NCI-H2081 (cell line): ENCODE measurements at regions not wholly inside any gene's neighbourhood (a gene's known extent, or its start where the extent isn't known, plus 50 kb on each side); places are given as distances from the start of the nearest gene placed in this dataset.
"Not testable (repeated sequence)": the region's sequence is repeated elsewhere in the genome, so short reads cannot be mapped to it uniquely, and the experiment has no call there.

Source experiments
- DNase-seq, 2 experiments: peaks; one replicate each; lab custom pipeline; 2025; lab: John Stamatoyannopoulos, UW

- not testable (repeated sequence) for DNase-seq
These were observed 190.7 kb downstream of the TTC6 start for GRCh38 chr14:37786114-37786625.

GRCh38 chr14:37787879-37788494 lies 192.6 kb downstream of the TTC6 start:
- no peak for DNase-seq

GRCh38 chr14:37791384-37792036 lies 196.1 kb downstream of the TTC6 start:
- peak in 1 of 2 experiments; percentile 9 for DNase-seq

- no peak for DNase-seq
These were observed 196.7 kb downstream of the TTC6 start for GRCh38 chr14:37792124-37792523.

GRCh38 chr14:37796703-37797416 lies 201.4 kb downstream of the TTC6 start:
- DNase-seq, result no peak

- DNase-seq, result no peak
These were observed 202.2 kb downstream of the TTC6 start for GRCh38 chr14:37797675-37798074.

GRCh38 chr14:37807722-37808121 lies 212.3 kb downstream of the TTC6 start:
- no peak for DNase-seq

GRCh38 chr14:37810094-37810801 lies 214.8 kb downstream of the TTC6 start:
- DNase-seq, result no peak

GRCh38 chr14:37813732-37814131 lies 218.3 kb downstream of the TTC6 start:
- DNase-seq, result no peak

GRCh38 chr14:37816135-37816534 lies 220.7 kb downstream of the TTC6 start:
- no peak for DNase-seq

- no peak for DNase-seq
These were observed 221.4 kb downstream of the TTC6 start for GRCh38 chr14:37816743-37817295.

- no peak for DNase-seq
These were observed 224.0 kb downstream of the TTC6 start for GRCh38 chr14:37819155-37820015.

GRCh38 chr14:37820810-37821209 lies 225.4 kb downstream of the TTC6 start:
- not testable (repeated sequence) for DNase-seq

GRCh38 chr14:37824939-37825712 lies 229.7 kb downstream of the TTC6 start:
- no peak for DNase-seq

GRCh38 chr14:37826869-37827268 lies 231.4 kb downstream of the TTC6 start:
- DNase-seq, result no peak

- DNase-seq, result no peak
These were observed 234.8 kb downstream of the TTC6 start for GRCh38 chr14:37830271-37830670.

GRCh38 chr14:37834275-37834674 lies 238.8 kb downstream of the TTC6 start:
- no peak for DNase-seq

GRCh38 chr14:37838778-37839177 lies 243.3 kb downstream of the TTC6 start:
- not testable (repeated sequence) for DNase-seq

GRCh38 chr14:37841039-37841438 lies 245.6 kb downstream of the TTC6 start:
- DNase-seq, result not testable (repeated sequence)

- DNase-seq, result no peak
These were observed 246.7 kb downstream of the TTC6 start for GRCh38 chr14:37842106-37842505.
